Keratinocyte (primary cell): ENCODE measurements at regions not wholly inside any gene's neighbourhood (a gene's known extent, or its start where the extent isn't known, plus 50 kb on each side); places are given as distances from the start of the nearest gene placed in this dataset.

Source experiments
- DNase-seq: peaks from one replicate; pipeline ENCODE4 v3.0.0-alpha.2; 2011; ENCODE audit warnings: low read depth, missing footprints, low spot score
- FAIRE-seq: peaks from 2 replicates; lab custom pipeline; 2011; peaks lifted over from hg19 to GRCh38; lab: Jason Lieb, UNC
- H2AFZ ChIP-seq: 2 replicates; pipeline ENCODE4 v1.6.0; 2012; ENCODE audit warnings: low read length, control low read depth, inconsistent platforms; ENCODE audit not compliant: control insufficient read depth
- H3K27ac ChIP-seq: 2 replicates; pipeline ENCODE4 v1.5.1; 2011; ENCODE audit warnings: low read length; ENCODE audit not compliant: control insufficient read depth, insufficient read depth
- H3K27me3 ChIP-seq: 3 replicates; pipeline ENCODE4 v1.6.0; 2011; ENCODE audit warnings: low read length; ENCODE audit not compliant: control insufficient read depth, insufficient read depth; ENCODE audit errors: extremely low read depth
- H3K36me3 ChIP-seq, 2 experiments: 2 replicates in 1 of 2; 3 replicates in 1 of 2; pipeline ENCODE4 v1.5.1; 2011; ENCODE audit warnings: low read length in 2 of 2, mild to moderate bottlenecking in 1 of 2; ENCODE audit not compliant: control insufficient read depth in 2 of 2, insufficient read depth in 2 of 2; ENCODE audit errors: extremely low read depth in 1 of 2
- H3K4me1 ChIP-seq: 3 replicates; pipeline ENCODE4 v1.5.1; 2011; ENCODE audit warnings: low read length; ENCODE audit not compliant: control insufficient read depth, insufficient read depth; ENCODE audit errors: extremely low read depth
- H3K4me2 ChIP-seq: 3 replicates; pipeline ENCODE4 v1.6.0; 2011; ENCODE audit warnings: low read depth, low read length; ENCODE audit not compliant: control insufficient read depth, insufficient read depth; ENCODE audit errors: extremely low read depth
- H3K4me3 ChIP-seq, 3 experiments: fragments of 200-600 bp in 1 of 3; sonication (generic) in 1 of 3; 2 replicates in 2 of 3; 3 replicates in 1 of 3; pipeline ENCODE4 v1.5.1; 2011 to 2016; ENCODE audit warnings: low read length in 3 of 3, mild to moderate bottlenecking in 3 of 3, control low read depth in 2 of 3, inconsistent platforms in 1 of 3, low read depth in 1 of 3, mixed read lengths in 1 of 3, mixed run types in 1 of 3, moderate library complexity in 1 of 3; ENCODE audit not compliant: control insufficient read depth in 2 of 3, insufficient read depth in 2 of 3; ENCODE audit errors: extremely low read depth in 1 of 3
- H3K79me2 ChIP-seq: 2 replicates; pipeline ENCODE4 v1.6.0; 2012; ENCODE audit warnings: low read length; ENCODE audit not compliant: control insufficient read depth, insufficient read depth
- H3K9ac ChIP-seq: 3 replicates; pipeline ENCODE4 v1.6.0; 2011; ENCODE audit warnings: low read length; ENCODE audit not compliant: control insufficient read depth, insufficient read depth; ENCODE audit errors: extremely low read depth
- H3K9me1 ChIP-seq: 3 replicates; pipeline ENCODE4 v1.6.0; 2011; ENCODE audit warnings: low read length; ENCODE audit not compliant: control insufficient read depth, insufficient read depth; ENCODE audit errors: extremely low read depth
- H3K9me3 ChIP-seq: 2 replicates; pipeline ENCODE4 v1.5.1; 2012; ENCODE audit warnings: low read depth, low read length; ENCODE audit not compliant: control insufficient read depth
- H4K20me1 ChIP-seq: 3 replicates; pipeline ENCODE4 v1.6.0; 2011; ENCODE audit warnings: low read length; ENCODE audit not compliant: control insufficient read depth, insufficient read depth; ENCODE audit errors: extremely low read depth
- CTCF ChIP-seq, 3 experiments: IDR thresholded peaks in 1 of 3; conservative IDR thresholded peaks in 1 of 3; optimal IDR thresholded peaks in 1 of 3; 2 replicates in 2 of 3; 3 replicates in 1 of 3; pipeline versions ENCODE3 to v1.5.1; 2011; ENCODE audit warnings: low read length in 3 of 3, mild to moderate bottlenecking in 3 of 3, moderate library complexity in 2 of 3, control low read depth in 1 of 3, inconsistent platforms in 1 of 3; ENCODE audit not compliant: insufficient read depth in 2 of 3; ENCODE audit errors: extremely low read depth in 1 of 3
- EZH2 ChIP-seq: IDR thresholded peaks from one replicate; pipeline ENCODE4 v1.6.1; 2012; ENCODE audit warnings: inconsistent platforms, mild to moderate bottlenecking, low read length, moderate library complexity
- dilution Hi-C: fragments of 300-500 bp; cut with MboI; formaldehyde crosslinking; loops from one replicate; pipeline ENCODE4 v1.7.0; 2020; ENCODE audit warnings: low sequenced_read_pairs; ENCODE audit not compliant: extremely low pct_ligation_motif_present

- Histone ChIP-seq H3K27ac (no peak overlapping the region), H3K27me3 (no peaks in the 10 kb centered on the region), H4K20me1 (no peaks in the 10 kb centered on the region), H3K4me2 (no peak overlapping the region), H3K4me3 (no peak overlapping the region), H3K9me3 (no peaks in the 10 kb centered on the region), H3K4me1 (no peaks in the 10 kb centered on the region), H3K9ac (no peak overlapping the region), H3K9me1 (no peaks in the 10 kb centered on the region), H3K36me3 (no peaks in the 10 kb centered on the region), H2AFZ (no peak overlapping the region), H3K79me2 (no peaks in the 10 kb centered on the region)
- TF ChIP-seq EZH2 = no peak
- TF ChIP-seq CTCF (optimal IDR thresholded peaks at IDR 0.05 in 1 of 3, IDR thresholded peaks at IDR 0.05 in 1 of 3, conservative IDR thresholded peaks at IDR 0.05 in 1 of 3; ENCODE audit: extremely low read depth in 1 of 3, insufficient read depth in 2 of 3, low read length in 3 of 3) = no peak
- no peak for DNase-seq
- dilution Hi-C loops = no loop called here
- no peak for FAIRE-seq
These were observed 554.0 kb downstream of the ARAP2 start for GRCh38 chr4:35690271-35690670.

GRCh38 chr4:35695003-35695402, 549.3 kb downstream of the ARAP2 start:
- Histone ChIP-seq H3K4me3 (no peak overlapping the region), H3K27ac (no peak overlapping the region), H3K4me2 (no peak overlapping the region), H3K9me3 (no peaks in the 10 kb centered on the region), H3K9ac (no peak overlapping the region), H3K36me3 (no peaks in the 10 kb centered on the region), H3K4me1 (no peaks in the 10 kb centered on the region), H3K27me3 (no peaks in the 10 kb centered on the region), H3K9me1 (no peaks in the 10 kb centered on the region), H2AFZ (no peak overlapping the region), H3K79me2 (no peaks in the 10 kb centered on the region), H4K20me1 (no peaks in the 10 kb centered on the region)
- TF ChIP-seq CTCF (optimal IDR thresholded peaks at IDR 0.05 in 1 of 3, IDR thresholded peaks at IDR 0.05 in 1 of 3, conservative IDR thresholded peaks at IDR 0.05 in 1 of 3; ENCODE audit: extremely low read depth in 1 of 3, insufficient read depth in 2 of 3, low read length in 3 of 3) (no peak), EZH2 (no peak)
- FAIRE-seq (no peak), DNase-seq (no peak)
- dilution Hi-C loops = no loop called here
